ENCODE measurements at regions not wholly inside any gene's neighbourhood (a gene's known extent, or its start where the extent isn't known, plus 50 kb on each side); places are given as distances from the start of the nearest gene placed in this dataset.

GRCh38 chrX:148424570-148424969, 75.8 kb upstream of the AFF2 start:
- Histone ChIP-seq H3K27ac (no peak overlapping the region), H3K4me1 (no peaks in the 10 kb centered on the region), H3K4me3 (no peak overlapping the region), H3K27me3 (no peaks in the 10 kb centered on the region), H3K9me3 (no peaks in the 10 kb centered on the region), H3K36me3 (no peaks in the 10 kb centered on the region)
- no peak for DNase-seq
- 88 to 98% methylated on average over 2 of the region's 2 CpGs for WGBS, 2 donors
- intact Hi-C loops (cut with DNase I), result no loop called here
- TF ChIP-seq POLR2A (IDR thresholded peaks at IDR 0.05), result no peak
- TF ChIP-seq, protein P1, sequence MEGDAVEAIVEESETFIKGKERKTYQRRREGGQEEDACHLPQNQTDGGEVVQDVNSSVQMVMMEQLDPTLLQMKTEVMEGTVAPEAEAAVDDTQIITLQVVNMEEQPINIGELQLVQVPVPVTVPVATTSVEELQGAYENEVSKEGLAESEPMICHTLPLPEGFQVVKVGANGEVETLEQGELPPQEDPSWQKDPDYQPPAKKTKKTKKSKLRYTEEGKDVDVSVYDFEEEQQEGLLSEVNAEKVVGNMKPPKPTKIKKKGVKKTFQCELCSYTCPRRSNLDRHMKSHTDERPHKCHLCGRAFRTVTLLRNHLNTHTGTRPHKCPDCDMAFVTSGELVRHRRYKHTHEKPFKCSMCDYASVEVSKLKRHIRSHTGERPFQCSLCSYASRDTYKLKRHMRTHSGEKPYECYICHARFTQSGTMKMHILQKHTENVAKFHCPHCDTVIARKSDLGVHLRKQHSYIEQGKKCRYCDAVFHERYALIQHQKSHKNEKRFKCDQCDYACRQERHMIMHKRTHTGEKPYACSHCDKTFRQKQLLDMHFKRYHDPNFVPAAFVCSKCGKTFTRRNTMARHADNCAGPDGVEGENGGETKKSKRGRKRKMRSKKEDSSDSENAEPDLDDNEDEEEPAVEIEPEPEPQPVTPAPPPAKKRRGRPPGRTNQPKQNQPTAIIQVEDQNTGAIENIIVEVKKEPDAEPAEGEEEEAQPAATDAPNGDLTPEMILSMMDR (IDR thresholded peaks at IDR 0.05), result no peak
- no peak for TF ChIP-seq EP300 (IDR thresholded peaks at IDR 0.05)
- TF ChIP-seq POLR2AphosphoS5 (IDR thresholded peaks at IDR 0.05), result no peak

- Histone ChIP-seq H3K27ac (no peak overlapping the region), H3K27me3 (no peaks in the 10 kb centered on the region), H3K36me3 (no peaks in the 10 kb centered on the region), H3K9me3 (no peaks in the 10 kb centered on the region), H3K4me1 (no peaks in the 10 kb centered on the region), H3K4me3 (no peak overlapping the region)
- intact Hi-C loops (cut with DNase I), result no loop called here
- no peak for DNase-seq
- 75 to 79% methylated on average over 3 of the region's 3 CpGs for WGBS, 2 donors
- TF ChIP-seq POLR2AphosphoS5 (IDR thresholded peaks at IDR 0.05) (no peak), EP300 (IDR thresholded peaks at IDR 0.05) (no peak), POLR2A (IDR thresholded peaks at IDR 0.05) (no peak)
- TF ChIP-seq, protein P1 (IDR thresholded peaks at IDR 0.05), result no peak
Measured at GRCh38 chrX:148426467-148426866, 74.0 kb upstream of the AFF2 start.

DNA sequence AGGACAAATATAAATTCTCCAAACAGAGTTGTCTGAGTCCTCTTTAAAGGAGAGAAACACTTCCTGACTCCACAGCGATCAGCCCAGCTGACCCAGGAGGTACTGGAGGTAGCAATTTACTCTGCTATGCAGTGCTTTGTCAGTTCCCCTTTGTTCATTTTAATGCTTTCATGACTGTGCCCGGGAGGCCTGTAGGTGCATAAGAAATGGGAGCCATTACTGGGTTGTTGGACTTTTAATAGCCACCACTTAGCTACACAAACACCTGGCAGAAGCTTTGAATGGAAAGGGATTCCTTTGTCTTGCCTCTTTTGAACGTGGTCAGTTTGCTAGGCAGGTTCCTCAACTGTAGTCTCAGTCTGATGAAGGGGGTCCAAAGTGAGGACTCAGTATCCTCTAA, 59.0 kb upstream of the AFF2 start:
- WGBS, 2 donors, result 54 to 61% methylated on average over 3 of the region's 3 CpGs
- intact Hi-C loops (cut with DNase I), result no loop called here
- H3K9me3 ChIP-seq, result no peaks in the 10 kb centered on the region
- no peak overlapping the region for H3K27ac ChIP-seq
- no peaks in the 10 kb centered on the region for H3K36me3 ChIP-seq
- no peaks in the 10 kb centered on the region for H3K27me3 ChIP-seq
- H3K4me3 ChIP-seq, result no peak overlapping the region
- TF ChIP-seq POLR2A (IDR thresholded peaks at IDR 0.05), result no peak
- TF ChIP-seq, protein P1 (IDR thresholded peaks at IDR 0.05), result no peak
- no peak for TF ChIP-seq POLR2AphosphoS5 (IDR thresholded peaks at IDR 0.05)
- no peak for TF ChIP-seq EP300 (IDR thresholded peaks at IDR 0.05)
- DNase-seq, result no peak
- H3K4me1 ChIP-seq, result no peaks in the 10 kb centered on the region

DNA sequence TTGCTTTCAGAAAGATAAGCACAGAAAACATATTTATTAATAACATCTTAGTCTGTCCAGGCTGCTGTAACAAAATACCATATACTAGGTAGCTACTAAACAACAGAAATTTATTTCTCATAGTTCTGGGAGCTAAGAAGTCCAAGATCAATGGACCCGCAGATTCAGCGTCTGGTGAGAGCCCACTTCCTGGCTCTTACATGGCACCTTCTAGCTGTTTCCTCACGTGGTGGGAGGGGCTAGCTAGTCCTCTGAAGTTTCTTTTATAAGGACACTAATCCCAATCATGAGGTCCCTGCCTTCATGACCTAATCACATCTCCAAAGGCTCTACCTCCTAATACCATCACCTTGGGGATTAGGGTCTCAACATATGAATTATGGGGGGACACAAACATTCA, 57.2 kb upstream of the AFF2 start:
- intact Hi-C loops (cut with DNase I), result no loop called here
- no peak overlapping the region for H3K4me3 ChIP-seq
- no peaks in the 10 kb centered on the region for H3K27me3 ChIP-seq
- TF ChIP-seq POLR2A (IDR thresholded peaks at IDR 0.05) (no peak), POLR2AphosphoS5 (IDR thresholded peaks at IDR 0.05) (no peak), EP300 (IDR thresholded peaks at IDR 0.05) (no peak)
- TF ChIP-seq, protein P1 (IDR thresholded peaks at IDR 0.05), result no peak
- H3K36me3 ChIP-seq, result no peaks in the 10 kb centered on the region
- no peaks in the 10 kb centered on the region for H3K9me3 ChIP-seq
- no peaks in the 10 kb centered on the region for H3K4me1 ChIP-seq
- WGBS, 2 donors, result 25 to 50% methylated on average over 3 of the region's 3 CpGs
- H3K27ac ChIP-seq, result no peak overlapping the region
- DNase-seq, result no peak

GRCh38 chrX:148448686-148449085, 51.7 kb upstream of the AFF2 start:
- no peaks in the 10 kb centered on the region for H3K9me3 ChIP-seq
- H3K27ac ChIP-seq, result no peak overlapping the region
- TF ChIP-seq POLR2AphosphoS5 (IDR thresholded peaks at IDR 0.05), result no peak
- TF ChIP-seq POLR2A (IDR thresholded peaks at IDR 0.05), result no peak
- no peak for TF ChIP-seq EP300 (IDR thresholded peaks at IDR 0.05)
- intact Hi-C loops (cut with DNase I), result no loop called here
- no peak overlapping the region for H3K4me3 ChIP-seq
- DNase-seq, result no peak
- 80 to 86% methylated on average over 4 of the region's 4 CpGs for WGBS, 2 donors
- H3K36me3 ChIP-seq, result no peaks in the 10 kb centered on the region
- H3K4me1 ChIP-seq, result no peaks in the 10 kb centered on the region
- H3K27me3 ChIP-seq, result no peaks in the 10 kb centered on the region

Measured in sigmoid colon (tissue), 6 donors.